ENCODE measurements at regions not wholly inside any gene's neighbourhood (a gene's known extent, or its start where the extent isn't known, plus 50 kb on each side); places are given as distances from the start of the nearest gene placed in this dataset.

DNA sequence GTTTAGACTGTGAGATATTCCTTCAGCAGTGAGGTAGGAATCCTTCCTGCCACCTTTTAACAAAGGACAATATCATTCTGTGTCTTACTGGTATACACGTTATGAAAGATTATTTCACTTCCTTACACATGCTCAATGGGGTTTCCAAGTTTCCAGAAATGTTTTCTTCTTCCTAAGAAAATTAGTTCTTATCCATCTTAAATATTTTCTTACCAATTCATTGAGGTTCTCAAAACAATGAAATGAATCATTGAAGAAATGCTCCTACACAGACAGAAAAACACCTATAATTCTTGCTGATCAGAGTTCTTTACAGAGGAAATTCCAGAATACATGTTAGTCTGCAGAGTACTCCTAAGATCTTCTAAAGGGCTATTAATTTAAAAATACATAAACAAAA, 51.4 kb upstream of the SEC61G start:
- no peak for DNase-seq

DNA sequence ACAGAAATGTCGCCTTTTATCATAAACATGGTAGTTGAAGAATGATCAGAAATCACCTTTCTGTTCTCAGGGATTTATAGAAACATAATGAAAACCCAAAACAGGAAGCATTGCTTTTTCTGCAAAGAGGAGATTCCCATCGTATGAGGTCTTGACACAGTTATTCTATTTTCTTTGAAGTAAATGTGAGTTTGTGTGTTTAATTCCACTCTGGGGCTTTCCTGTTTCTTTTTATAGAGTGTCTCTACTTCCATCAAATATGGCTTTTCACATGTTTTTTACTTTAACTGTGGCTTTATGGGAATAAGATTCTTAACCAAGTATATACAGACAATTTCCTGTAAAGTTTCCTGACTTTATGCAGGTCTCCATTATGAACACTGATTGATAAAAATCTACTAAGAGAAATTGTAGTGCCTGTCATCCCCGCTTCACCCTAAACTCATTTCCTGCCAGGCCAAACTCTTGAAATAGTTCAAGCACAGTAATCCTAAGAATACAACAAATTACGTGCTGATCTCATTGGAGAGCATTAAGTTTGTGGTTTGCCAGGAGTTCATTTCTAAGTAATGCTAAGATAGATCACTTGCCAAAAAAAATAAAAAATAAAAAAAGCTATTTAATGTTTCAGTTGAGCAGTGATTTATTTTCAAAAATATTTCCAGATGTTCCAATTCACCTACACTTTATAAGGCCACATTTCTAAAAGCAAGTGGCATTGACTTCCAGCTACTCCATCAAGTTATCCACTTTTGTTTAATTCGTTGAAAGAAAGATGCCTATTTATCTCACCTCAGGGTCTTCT, 52.2 kb upstream of the SEC61G start:
- no peak for DNase-seq

DNA sequence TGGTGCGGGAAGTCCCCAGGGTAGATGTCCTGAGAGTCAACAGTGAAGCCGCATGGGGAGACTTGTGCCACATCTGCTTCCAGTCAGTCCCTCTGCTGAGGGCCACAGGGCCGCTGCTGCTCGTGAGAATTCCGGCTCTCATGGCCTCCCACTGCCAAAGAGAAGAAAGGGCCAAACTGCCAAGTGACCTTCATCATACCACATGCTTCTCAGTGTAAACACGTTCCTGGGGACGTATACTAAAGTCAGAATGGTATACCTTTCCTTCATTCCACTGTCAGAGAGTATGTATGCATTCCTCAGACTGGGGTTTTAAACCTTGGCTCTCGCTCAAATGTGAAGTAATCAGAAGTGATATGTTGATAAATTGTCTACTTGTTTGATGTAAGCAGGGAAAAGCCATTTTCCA, 52.8 kb upstream of the SEC61G start:
- no peak for DNase-seq

DNA sequence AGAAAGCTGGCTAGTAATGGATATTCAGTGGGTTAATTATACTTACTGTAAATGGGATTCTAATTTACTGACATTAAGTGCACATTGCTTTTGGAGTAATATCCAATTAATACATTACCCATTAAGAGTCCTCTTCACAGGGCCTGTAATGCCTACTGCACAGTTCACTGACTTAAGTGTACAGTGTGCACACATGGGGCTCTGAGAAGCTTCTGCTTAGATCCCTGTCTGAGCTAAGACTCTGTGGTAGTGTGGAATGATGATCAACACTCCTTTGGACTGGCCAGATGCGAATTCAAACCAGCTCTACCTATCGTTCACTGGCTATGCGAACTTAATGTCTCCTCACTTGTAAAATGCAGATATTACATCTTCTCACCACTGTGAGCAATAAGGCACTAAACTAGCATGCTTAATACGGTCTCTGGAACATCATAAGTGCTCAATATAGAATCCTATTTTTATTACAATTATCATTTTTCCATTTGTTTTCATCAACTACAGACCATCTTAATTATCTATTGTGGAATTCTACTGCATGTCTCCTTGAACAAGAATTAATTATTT, 53.8 kb upstream of the SEC61G start:
- no peak for DNase-seq

DNA sequence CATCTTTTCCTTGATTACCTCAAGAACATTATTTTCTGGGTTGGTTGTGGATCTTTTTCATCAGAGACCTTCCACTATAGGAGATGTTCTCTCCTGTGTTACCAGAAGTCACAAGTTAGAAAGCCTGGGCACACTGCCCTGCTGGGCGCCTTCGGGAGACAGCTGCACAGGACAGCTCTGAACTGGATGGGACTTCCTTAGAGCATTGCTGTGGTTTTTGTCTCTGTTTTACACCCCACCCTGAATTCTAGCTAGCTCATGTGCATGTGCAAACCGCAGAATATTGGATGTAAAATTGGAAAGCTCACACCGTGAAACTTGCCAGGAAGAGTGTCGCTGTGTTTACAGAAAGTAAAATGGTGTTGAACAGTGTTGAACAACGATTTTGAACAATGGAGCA, 54.4 kb upstream of the SEC61G start:
- no peak for DNase-seq

DNA sequence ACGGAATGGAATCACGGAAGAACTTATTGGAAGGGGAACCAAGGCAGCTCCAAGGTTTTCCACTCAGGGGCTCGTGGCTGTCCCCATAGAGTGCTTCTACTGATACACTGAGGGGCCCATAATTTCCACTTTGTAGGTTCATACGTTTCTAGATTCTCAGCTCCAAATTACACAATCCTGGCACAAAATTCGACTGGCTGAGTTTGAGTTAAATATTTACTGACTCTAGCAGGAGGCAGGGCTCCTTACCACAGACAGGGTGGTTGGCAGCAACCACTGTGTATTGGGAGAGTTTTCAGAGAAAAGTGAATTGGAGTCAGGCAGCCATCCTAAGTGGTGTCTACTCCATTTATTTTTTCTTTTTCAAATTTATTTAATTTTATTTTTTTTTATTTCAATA, 55.4 kb upstream of the SEC61G start:
- no peak for DNase-seq

DNA sequence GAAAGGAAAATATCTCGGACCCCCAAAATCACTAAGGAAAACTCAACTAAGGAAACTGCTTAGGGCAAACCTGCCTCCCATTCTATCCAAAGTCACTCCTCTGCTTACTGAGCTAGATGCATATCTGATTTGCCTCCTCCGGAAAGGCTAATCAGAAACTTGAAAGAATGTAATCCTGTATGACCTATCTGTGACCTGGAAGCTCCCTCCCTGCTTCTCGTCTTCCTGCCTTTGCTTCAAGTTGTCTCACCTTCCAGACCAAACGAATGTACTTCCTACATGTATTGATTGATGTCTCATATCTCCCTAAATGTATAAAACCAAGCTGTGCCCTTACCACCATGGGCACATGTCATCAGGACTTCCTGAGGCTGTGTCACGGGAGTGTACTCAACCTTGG, 58.1 kb upstream of the SEC61G start:
- no peak for DNase-seq

DNA sequence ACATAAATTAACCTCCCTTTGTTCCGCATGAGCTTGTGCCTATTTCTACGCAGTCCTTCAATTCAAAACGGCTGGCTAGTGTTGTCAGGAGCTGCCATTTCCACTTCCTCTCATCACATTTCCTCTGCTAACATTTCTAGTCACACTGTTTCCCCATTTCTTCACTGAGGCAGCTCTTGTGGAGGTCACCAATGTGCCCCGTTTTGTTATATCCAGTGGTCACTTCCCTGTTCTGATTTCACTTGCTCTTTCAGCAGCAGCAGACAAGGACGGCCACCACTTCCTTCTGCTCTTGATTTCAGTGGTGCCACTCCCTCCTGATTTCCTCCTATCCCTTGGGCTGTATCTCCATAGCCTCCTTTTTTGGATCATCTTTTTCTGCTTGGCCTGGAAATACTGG, 64.8 kb upstream of the SEC61G start:
- DNase-seq: peak; percentile 78 to 88

DNA sequence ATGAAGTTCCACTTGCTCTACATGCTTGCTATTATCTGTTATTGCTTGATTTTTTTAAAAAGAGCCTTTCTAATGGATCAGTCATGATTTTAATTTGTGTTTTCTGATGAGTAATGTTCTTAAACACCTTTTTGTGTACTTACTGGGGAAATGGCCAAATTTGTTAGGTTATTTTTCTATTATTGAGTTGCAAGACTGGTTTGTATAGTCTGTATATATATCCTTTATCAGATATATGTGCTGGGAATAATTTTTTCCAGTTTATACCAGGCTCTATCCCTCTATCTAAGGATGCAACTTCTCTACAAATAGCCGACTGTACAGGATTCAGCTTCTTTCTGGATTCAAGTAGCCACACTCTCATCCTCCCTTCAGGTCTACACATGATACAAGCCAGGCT, 65.6 kb upstream of the SEC61G start:
- DNase-seq: no peak

DNA sequence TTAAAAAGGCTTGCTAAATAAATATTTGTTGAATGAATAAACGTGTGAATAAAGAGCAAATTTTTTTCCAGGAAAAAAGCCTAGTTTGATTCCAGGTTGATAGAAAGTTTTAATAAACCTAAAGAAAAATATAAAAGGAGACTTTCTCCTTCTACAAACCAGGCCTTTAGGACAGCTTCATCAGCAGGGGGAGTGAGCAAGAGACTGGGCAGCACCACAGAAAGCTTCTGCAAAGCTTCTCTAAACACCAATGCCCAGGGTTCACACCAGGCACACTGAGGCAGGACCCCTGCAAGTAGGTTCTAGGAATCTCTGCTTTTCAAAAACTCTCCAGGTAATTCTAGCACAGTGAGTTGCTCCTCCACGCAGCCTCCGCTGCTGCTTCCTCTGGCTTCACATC, 66.4 kb upstream of the SEC61G start:
- no peak for DNase-seq

DNA sequence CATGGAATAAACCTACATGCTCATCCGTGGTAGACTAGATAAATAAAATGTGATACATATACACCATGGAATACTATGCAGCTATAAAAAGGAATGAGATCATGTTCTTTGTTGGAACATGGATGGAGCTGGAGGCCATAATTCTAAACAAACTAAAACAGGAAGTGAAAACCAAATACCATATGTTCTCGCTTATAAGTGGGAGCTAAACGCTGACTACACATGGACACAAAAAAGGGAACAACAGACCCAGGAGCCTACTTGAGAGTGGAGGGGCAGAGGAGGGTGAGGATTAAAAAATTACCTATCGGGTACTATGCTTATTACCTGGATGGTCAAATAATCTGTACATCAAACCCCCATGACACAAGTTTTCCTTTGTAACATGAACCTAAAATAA, 68.7 kb upstream of the SEC61G start:
- peak; percentile 15 to 30 for DNase-seq

DNA sequence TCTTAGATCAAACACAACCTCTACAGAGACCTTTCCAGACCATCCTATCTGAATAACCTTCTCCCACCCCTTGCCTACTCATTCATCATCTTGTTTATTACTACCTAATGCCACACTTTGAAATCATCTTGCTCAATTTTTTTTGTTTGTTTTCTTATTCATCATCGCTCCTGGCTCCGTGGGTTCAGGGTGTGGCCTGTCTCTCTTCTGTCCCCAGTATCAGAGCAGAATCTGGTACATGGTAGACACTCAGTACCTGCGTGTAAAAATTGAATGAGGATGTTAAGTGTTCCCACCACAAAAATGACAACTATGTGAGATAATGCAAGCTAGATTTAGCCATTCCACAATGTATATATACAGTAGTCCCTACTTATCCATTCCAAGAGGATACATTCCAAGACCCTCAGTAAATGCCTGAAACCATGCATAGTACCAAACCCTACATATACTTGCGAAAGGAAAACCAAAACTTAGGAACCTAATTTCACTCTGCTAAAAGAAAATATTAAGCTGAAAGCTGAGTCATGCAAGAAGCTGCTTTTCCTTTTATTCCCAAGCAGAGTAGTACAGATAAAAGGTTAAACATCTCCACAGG, 72.1 kb upstream of the SEC61G start:
- no peak for DNase-seq

DNA sequence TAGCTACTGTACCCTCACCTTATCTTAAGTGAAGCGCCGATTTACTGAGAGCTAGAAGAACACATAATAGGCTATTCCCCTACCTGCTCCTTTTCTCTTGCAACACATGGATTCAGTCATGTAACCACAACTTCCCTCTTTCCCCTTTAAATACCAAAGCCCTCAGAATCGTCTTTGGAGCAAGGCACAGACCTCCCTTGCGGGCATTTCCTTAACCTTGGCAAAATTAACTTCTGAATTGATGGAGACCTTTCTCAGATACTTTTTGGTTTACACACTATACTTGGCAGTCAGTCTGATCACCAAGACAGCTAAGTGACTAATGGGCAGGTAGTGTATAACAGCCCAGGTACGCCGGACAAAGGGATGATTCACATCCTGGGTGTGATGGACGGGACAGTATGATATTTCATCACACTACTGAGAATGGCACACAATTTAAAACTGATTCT, 72.7 kb upstream of the SEC61G start:
- DNase-seq: peak; percentile 8 to 18

DNA sequence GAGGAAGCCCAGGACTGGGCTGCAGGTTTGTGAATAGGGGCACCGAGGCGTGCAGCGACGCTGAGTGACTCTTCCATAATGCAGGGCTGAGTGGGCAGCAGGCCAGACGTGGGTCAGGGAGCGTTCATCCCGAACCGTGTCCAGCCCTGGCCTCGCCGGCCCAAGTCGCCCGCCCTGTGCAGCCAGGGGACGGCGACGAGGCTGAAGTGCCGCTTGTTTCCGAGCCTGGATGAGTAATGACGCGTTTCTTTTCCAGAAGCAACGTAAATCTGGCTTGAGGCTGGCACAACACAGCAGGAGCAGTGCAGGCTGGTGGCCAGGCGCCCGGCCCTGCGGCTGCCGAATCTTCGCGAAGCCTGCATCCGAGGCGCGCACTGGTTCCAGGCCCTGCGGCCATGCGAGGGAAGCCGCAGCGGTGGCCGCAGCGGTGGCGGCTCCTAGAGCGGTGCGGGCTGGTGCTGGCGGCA, 74.0 kb upstream of the SEC61G start:
- no peak for DNase-seq

DNA sequence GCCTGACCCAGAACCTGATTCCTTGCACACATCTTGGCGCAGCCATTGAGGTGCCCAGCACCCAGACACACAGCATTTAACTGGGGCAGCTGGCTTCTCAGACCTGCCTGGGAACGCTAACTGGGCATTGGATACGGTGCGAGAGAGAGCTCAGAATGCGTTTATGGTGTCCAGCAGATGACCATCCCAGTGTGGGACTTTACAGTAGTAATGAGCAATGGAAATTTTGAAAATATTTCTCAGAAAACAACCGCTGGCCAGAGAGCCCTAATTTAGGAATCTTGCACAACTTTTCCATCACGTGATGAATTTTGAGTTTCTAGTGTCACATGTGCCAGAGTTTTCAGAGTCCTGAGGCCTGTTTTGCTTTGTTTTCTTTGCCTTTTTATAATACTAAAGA, 78.2 kb upstream of the SEC61G start:
- no peak for DNase-seq

DNA sequence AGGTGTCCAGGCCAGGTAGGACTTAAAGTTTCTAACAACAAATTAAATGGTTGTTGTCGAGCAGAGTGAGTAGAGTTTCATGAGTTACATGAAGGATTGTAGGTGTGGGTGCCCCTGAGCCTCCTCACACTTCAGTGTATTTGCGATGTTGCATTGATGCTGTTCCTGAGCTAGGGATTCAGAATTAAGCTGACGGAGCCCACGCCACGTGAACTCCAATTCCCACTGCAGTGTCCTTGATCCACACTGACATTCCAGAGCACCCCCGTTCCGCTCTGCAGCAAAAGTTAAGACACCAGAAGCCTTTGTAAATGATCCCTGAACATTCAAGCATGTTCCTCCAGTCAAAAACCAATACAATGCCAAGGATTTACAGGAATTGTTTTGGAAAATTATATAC, 78.8 kb upstream of the SEC61G start:
- DNase-seq: no peak

DNA sequence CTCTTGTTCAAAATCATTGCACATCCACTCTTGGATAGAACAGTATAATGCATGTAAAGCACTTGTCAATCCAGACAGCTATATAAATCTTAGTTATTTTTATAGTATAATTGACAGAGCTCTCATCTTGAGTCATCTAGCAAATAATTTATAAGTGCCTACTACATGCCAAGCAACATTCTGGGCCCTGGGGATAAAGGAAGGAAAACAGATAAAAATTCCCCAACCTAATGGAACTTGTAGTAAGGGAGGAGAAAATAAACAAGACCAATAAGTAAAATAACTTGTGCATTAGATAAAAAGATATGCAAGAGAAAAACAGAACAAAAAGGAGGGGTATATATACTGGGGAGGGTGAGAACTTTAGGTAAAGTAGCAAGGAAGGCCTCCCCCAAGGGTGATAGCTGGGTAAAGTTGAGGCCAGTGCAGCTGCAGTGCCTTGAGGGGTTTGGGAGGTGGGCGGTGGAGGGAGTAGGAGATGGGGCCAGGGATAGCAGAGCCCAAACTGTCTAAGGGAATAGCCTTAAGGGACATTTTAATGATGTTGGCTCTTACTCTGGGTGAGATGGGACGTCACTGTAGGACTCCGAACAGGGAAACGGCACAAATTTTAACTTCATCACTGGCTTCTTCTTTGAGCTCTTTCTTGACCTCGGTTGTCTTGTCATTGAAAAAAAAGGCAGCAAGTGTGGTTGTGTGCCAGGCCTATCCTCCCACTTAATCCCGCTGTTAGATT, 79.3 kb upstream of the SEC61G start:
- no peak for DNase-seq

DNA sequence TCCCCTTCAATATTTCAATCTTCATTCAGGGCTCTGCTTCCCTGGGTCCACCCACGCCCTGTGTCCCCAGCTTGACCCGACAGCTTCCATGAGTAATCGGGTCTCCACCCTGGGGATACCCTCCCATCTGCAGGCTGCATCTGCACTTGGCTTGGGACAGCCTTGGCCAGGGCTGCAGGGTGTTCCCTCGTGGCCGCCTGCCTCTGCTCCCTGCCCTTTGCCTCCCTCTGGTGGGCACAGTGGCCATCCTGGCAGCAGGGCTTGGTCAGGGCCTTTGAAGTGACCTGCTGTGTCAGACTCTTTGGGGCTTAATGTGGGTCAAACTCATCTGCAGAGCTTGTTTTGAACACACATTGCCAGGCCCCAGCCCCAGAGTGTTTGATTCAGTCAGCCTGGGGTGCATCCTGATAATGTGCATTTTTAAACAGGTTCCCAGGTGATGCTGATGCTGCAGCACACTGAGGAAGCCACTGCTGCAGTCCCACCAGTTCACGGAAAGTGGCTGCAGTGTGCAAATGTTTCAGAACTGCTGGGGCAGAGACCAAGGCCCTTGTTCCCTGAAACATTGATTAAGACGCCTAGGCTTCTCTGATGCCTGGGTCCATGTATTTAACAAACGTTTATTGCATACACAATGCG, 80.7 kb upstream of the SEC61G start:
- peak; percentile 38 to 56 for DNase-seq

DNA sequence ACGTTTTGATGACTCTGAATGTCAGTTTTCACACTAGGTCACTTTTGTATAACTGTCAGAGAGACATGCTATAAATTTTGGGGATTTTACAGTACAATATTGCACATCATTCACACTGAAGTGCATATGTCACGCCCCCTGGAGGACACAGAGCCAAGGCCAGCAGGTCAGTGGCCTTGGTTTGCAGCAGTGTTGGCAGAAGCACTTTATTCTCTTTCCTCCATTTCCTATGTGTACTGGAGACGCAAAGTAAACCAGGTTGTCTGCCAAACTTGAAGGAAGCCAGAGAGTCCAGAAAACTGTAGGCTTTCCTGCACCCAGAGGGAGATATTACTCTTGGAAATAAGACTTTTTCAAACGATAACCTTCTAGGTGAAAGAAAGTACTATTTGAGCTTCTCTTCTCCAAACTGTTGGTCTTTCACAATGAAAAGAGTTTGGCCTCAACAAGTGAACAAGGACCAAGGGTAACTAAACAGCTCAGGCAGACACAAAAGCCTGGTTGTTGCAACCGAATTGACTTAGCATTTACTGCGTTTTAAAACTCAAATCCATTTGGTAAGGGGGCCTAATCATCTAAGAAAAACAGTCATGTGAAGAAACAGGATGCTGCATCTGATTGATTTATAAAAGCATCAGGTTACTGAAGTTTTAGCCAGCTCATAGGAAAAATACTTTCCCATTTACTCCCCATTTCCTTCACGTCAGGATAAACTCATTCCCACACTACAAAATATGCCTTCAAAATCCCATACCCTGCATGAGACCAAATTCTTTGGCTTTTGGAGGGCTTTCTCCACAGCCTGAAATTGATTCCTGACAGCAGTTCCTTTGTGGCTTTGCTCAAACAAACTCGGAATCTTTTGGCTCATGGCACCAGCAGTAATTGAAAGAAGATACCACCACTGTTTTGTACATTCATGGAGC, 83.0 kb upstream of the SEC61G start:
- peak; percentile 6 to 37 for DNase-seq

DNA sequence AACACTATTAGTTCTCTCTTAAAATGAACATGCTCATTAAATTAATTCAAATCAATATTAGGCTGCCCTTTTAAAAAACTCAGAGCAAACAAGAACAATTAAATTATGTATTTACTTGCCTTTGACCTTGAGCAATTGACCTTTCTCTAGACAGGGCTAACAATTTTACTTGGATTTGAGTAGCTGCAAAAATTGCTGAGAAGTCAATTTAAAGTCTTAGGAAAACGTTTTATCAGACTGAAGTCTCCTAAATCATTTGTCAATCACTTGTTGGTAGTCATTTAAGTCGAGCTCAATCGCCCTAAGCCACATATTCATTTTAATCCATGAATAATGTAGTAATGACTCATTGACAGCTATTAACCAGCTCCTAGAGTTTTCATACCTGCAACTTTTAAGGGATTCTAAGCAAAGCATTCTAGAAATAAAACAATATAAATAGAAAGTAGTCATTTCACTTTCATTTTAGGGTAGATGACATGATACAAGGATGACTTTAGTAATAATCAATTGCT, 84.9 kb upstream of the SEC61G start:
- DNase-seq: no peak

DNA sequence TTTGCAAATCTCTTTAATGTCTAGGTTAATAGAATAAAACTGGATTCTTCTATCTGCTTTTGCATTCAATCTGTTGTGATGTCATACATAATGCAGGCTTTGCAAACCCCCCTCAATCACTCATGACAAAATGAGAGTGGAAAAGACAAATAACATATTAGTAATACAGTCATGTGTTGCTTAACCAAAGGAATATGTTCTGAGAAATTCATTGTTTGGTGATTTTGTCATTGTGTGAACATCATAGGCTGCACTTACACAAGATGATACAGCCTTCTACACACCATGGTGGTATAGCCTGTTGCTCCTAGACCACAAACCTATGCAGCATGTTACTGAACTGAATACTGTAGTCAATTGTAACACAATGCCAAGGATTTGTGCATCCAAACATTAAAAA, 87.3 kb upstream of the SEC61G start:
- DNase-seq: no peak

DNA sequence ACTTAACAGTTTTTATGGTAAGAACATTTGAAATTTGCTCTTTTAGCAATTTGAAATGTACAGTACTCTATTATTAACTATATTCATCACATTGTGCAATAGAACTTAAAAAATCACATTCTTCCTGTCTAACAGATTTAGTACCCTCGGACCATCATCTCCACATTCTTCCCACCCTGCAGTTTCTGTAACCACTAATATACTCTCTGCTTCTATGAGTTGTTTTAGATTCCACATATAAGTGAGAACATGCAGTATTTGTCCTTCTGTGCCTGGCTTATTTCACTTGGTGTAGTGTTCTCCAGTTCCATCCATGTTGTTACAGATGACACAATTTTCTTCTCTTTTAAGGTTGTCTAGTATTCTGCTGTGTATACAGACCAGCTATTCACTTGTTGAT, 88.9 kb upstream of the SEC61G start:
- DNase-seq: no peak
